Ascending aorta (tissue), 2 donors: ENCODE measurements at regions not wholly inside any gene's neighbourhood (a gene's known extent, or its start where the extent isn't known, plus 50 kb on each side); places are given as distances from the start of the nearest gene placed in this dataset.

Experiments
- DNase-seq, 2 donors: peaks; one replicate each; pipeline ENCODE4 v3.0.0-alpha.2; 2019; ENCODE audit warnings: low spot score in 2 of 2
- H3K27ac ChIP-seq, 2 donors: fragments of 200-600 bp; sonication (generic); one replicate each; pipeline ENCODE4 v1.5.1; 2016 to 2017; ENCODE audit warnings: mild to moderate bottlenecking in 1 of 2
- H3K27me3 ChIP-seq: fragments of 200-600 bp; sonication (generic); one replicate; pipeline ENCODE4 v1.5.1; 2017
- H3K36me3 ChIP-seq, 2 donors: fragments of 200-600 bp; sonication (generic); one replicate each; pipeline ENCODE4 v1.5.1; 2016
- H3K4me1 ChIP-seq, 2 donors: fragments of 200-600 bp; sonication (generic); one replicate each; pipeline ENCODE4 v1.5.1; 2016 to 2017; ENCODE audit warnings: mild to moderate bottlenecking in 1 of 2
- H3K4me3 ChIP-seq, 2 donors: fragments of 200-600 bp; sonication (generic); one replicate each; pipeline ENCODE4 v1.5.1; 2016 to 2017; ENCODE audit warnings: mild to moderate bottlenecking in 1 of 2
- H3K9me3 ChIP-seq, 2 donors: fragments of 200-600 bp; sonication (generic); one replicate each; pipeline ENCODE4 v1.5.1; 2016
- intact Hi-C: fragments of 100-400 bp; cut with DNase I; formaldehyde crosslinking; loops from one replicate; pipeline ENCODE4 v1.15.1; 2023
- TF ChIP-seq, protein P1 (sequence below), 3 experiments: fragments of 200-600 bp in 2 of 3; fragments of 450-650 bp in 1 of 3; sonication (generic) in 2 of 3; IDR thresholded peaks; one replicate each; pipeline ENCODE4 v1.5.1; 2016 to 2019; ENCODE audit warnings: antibody characterized with exemption in 3 of 3, mild to moderate bottlenecking in 1 of 3, moderate library complexity in 1 of 3

DNA sequence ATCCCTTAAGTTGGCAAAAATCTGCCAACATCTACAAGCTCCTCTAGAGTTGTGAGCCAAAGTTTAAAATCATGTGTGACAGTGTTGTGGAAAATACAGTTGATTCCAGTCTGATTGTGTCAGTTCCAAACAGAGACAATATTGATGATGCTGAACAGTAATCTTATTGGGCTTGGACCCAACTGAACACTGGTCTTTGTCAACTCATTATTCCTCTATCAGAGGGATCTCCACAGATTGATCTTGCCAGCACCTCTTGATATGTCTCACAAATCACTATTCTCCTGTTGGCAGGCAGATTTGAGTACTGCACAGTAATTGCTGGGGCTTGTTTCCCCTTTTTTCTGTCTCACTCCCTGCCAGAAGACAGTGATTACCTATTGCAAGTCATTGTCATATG is 326.6 kb upstream of the DPH6 start:
- DNase-seq: no peak
- Histone ChIP-seq H3K27me3 (no peaks in the 10 kb centered on the region), H3K9me3 (no peaks in the 10 kb centered on the region), H3K4me3 (no peak overlapping the region), H3K4me1 (peaks cover 0 to 3% of the 10 kb centered on the region in 2 donors), H3K36me3 (no peaks in the 10 kb centered on the region), H3K27ac (no peak overlapping the region)
- TF ChIP-seq, protein P1, sequence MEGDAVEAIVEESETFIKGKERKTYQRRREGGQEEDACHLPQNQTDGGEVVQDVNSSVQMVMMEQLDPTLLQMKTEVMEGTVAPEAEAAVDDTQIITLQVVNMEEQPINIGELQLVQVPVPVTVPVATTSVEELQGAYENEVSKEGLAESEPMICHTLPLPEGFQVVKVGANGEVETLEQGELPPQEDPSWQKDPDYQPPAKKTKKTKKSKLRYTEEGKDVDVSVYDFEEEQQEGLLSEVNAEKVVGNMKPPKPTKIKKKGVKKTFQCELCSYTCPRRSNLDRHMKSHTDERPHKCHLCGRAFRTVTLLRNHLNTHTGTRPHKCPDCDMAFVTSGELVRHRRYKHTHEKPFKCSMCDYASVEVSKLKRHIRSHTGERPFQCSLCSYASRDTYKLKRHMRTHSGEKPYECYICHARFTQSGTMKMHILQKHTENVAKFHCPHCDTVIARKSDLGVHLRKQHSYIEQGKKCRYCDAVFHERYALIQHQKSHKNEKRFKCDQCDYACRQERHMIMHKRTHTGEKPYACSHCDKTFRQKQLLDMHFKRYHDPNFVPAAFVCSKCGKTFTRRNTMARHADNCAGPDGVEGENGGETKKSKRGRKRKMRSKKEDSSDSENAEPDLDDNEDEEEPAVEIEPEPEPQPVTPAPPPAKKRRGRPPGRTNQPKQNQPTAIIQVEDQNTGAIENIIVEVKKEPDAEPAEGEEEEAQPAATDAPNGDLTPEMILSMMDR (IDR thresholded peaks at IDR 0.05): no peak
- intact Hi-C loops: no loop called here

DNA sequence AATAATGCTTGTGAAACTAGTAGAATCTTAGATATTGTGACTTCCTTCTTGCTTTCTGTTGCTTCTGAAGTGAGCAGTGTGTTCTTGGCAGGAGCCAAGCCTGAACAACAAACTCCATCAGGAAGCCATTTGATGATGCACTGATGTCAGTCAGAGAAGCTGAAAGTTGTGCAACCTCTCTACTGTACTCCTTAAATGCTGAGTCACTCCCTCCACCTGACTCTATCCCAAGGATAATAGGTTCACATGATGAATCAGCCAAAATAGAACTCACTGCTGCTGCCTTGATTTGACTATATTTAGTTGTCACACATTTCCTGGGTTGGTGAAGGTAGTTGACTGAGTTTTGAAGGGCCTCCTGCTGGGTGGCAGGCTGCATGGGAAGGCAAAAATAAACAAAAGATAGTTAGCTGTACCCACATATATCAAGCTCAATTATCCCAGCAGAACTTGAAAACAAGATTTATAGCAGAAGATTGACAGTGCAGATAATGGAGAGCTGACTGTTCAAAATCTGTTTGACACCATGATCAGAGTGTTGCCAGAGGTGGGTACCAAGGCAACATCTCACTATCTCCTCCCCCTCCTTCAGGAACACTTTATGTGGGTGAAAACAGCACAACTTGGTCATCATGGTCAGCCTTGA is 328.4 kb upstream of the DPH6 start:
- Histone ChIP-seq H3K9me3 (no peaks in the 10 kb centered on the region), H3K4me3 (no peak overlapping the region), H3K27me3 (no peaks in the 10 kb centered on the region), H3K36me3 (no peaks in the 10 kb centered on the region), H3K4me1 (peaks cover 0 to 3% of the 10 kb centered on the region in 2 donors), H3K27ac (no peak overlapping the region)
- no peak for DNase-seq
- intact Hi-C loops: no loop called here
- TF ChIP-seq, protein P1 (IDR thresholded peaks at IDR 0.05): no peak

DNA sequence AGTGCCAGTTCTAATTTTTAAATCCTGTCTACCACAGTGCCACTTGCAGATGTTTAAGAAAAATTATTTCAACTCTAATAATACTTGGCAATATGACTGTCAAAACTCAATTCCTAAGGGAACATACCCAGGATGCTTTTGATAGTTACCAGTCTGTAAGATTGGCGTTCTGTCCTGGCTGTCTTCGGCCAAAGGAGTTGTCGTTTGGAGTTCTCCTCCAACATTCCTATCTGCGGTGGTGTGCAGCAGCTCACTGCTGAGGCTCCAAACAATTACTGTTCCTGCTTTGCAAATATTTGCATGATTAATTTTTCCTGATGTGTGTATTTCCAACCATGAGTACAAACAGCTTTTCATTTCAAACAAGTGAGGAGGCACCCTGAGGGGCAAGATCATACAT is 330.8 kb upstream of the DPH6 start:
- TF ChIP-seq, protein P1 (IDR thresholded peaks at IDR 0.05): no peak
- no peaks in the 10 kb centered on the region for H3K9me3 ChIP-seq
- no peak for DNase-seq
- no peak overlapping the region for H3K27ac ChIP-seq
- no peaks in the 10 kb centered on the region for H3K36me3 ChIP-seq
- peaks cover 0 to 3% of the 10 kb centered on the region in 2 donors for H3K4me1 ChIP-seq
- H3K27me3 ChIP-seq: no peaks in the 10 kb centered on the region
- H3K4me3 ChIP-seq: no peak overlapping the region
- intact Hi-C loops: no loop called here

DNA sequence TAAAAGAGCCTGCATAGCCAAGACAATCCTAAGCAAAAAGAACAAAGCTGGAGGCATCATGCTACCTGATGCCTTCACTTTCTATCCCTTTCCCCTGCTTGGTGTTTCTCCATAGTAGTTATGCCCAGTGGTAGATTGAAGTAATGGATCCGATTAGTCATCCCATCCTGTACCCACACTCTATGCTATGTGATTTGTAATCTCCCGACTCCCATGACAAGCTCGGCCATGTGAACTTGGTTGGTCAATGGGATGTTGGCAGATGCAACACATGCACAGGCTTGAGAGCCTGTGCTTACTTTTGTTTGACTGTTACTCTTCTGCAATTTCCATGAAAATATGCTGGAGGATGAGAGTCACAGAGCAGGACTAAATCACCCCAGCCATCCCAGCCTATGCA is 334.9 kb upstream of the DPH6 start:
- intact Hi-C loops: no loop called here
- H3K4me3 ChIP-seq: no peak overlapping the region
- H3K9me3 ChIP-seq: no peaks in the 10 kb centered on the region
- TF ChIP-seq, protein P1 (IDR thresholded peaks at IDR 0.05): no peak
- H3K27me3 ChIP-seq: no peaks in the 10 kb centered on the region
- H3K4me1 ChIP-seq: no peaks in the 10 kb centered on the region
- H3K27ac ChIP-seq: no peak overlapping the region
- no peaks in the 10 kb centered on the region for H3K36me3 ChIP-seq
- DNase-seq: no peak

DNA sequence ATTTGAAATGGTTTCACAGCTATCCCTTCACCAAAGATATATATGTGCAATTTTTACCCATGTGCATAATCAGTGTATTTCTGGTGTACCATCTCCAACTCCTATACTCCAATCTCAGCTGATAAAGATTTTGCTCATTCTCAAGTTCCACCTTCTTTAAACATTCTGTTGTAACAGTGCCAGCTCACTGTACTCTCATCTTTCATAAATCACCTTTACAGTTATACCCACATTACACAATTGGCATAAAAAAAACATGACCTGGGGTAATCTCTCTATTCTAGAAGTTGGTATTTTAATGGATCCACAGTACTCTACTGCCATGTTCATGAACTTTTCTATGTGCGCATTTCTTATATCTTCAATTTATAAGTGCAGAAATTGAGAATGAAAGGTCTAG is 339.9 kb upstream of the DPH6 start:
- DNase-seq: no peak
- no peaks in the 10 kb centered on the region for H3K27me3 ChIP-seq
- intact Hi-C loops: no loop called here
- no peak overlapping the region for H3K27ac ChIP-seq
- TF ChIP-seq, protein P1 (IDR thresholded peaks at IDR 0.05): no peak
- no peaks in the 10 kb centered on the region for H3K9me3 ChIP-seq
- no peaks in the 10 kb centered on the region for H3K36me3 ChIP-seq
- H3K4me3 ChIP-seq: no peak overlapping the region
- H3K4me1 ChIP-seq: no peaks in the 10 kb centered on the region

DNA sequence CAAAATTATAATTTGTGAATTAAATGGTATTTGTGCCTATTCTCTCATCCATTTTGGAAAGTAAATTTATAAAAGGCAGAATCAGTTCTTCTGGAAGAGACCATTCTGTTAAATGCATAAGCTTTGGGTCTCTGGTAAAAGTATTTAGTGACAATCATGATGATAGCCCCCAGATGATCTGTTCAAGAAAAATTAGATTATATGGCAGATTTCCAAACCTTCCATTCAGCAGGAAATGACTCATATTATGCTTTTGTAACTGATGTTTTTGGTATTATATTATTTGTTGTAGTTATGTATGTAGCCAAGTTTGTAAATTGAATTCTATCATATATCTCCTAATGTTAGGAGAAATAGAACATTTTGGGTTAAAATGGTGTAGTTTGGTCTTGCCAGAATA is 340.8 kb upstream of the DPH6 start:
- no peak overlapping the region for H3K4me3 ChIP-seq

More for the DNA sequence above, 340.8 kb upstream of the DPH6 start:
- Histone ChIP-seq H3K27ac (no peak overlapping the region), H3K9me3 (no peaks in the 10 kb centered on the region), H3K36me3 (no peaks in the 10 kb centered on the region), H3K27me3 (no peaks in the 10 kb centered on the region), H3K4me1 (no peaks in the 10 kb centered on the region)
- TF ChIP-seq, protein P1 (IDR thresholded peaks at IDR 0.05): no peak
- intact Hi-C loops: no loop called here
- no peak for DNase-seq
